CD14-positive monocyte (primary cell): ENCODE measurements at regions not wholly inside any gene's neighbourhood (a gene's known extent, or its start where the extent isn't known, plus 50 kb on each side); places are given as distances from the start of the nearest gene placed in this dataset.

Experiments
- DNase-seq, 3 donors: peaks; one replicate each; pipeline ENCODE4 v3.0.0-alpha.2; 2011 to 2022
- H2AFZ ChIP-seq: 2 replicates; pipeline ENCODE4 v1.6.0; 2012; ENCODE audit warnings: mild to moderate bottlenecking, low read depth, low read length, inconsistent platforms; ENCODE audit not compliant: insufficient read depth, poor library complexity, severe bottlenecking
- H3K27ac ChIP-seq, 2 donors: 1 replicate in 1 of 2; 2 replicates in 1 of 2; pipeline ENCODE4 v1.5.1; 2012 to 2013; ENCODE audit warnings: low read length in 2 of 2, control low read depth in 1 of 2, inconsistent platforms in 1 of 2, low read depth in 1 of 2, mild to moderate bottlenecking in 1 of 2
- H3K27me3 ChIP-seq, 2 donors: one replicate each; pipeline versions ENCODE4 v1.6.0 to v1.6.1; 2011 to 2013; ENCODE audit warnings: low read length in 2 of 2; ENCODE audit not compliant: control insufficient read depth in 2 of 2, insufficient read depth in 2 of 2
- H3K36me3 ChIP-seq, 2 donors: replicated peaks in 1 of 2; 1 replicate in 1 of 2; 2 replicates in 1 of 2; pipeline versions ENCODE4 v1.5.1 to v1.6.1; 2012 to 2013; ENCODE audit warnings: low read length in 2 of 2, control low read depth in 1 of 2, inconsistent platforms in 1 of 2, mild to moderate bottlenecking in 1 of 2; ENCODE audit not compliant: insufficient read depth in 2 of 2, control insufficient read depth in 1 of 2
- H3K4me1 ChIP-seq, 2 donors: 1 replicate in 1 of 2; 2 replicates in 1 of 2; pipeline versions ENCODE4 v1.5.1 to v1.6.1; 2012 to 2013; ENCODE audit warnings: low read length in 2 of 2, control low read depth in 1 of 2, inconsistent platforms in 1 of 2, mild to moderate bottlenecking in 1 of 2, moderate library complexity in 1 of 2; ENCODE audit not compliant: insufficient read depth in 2 of 2, control insufficient read depth in 1 of 2
- H3K4me2 ChIP-seq: replicated peaks from 2 replicates; pipeline ENCODE3; 2012; ENCODE audit warnings: low read length, moderate library complexity, mild to moderate bottlenecking; ENCODE audit not compliant: poor library complexity, severe bottlenecking; ENCODE audit errors: extremely low read depth
- H3K4me3 ChIP-seq, 3 experiments: fragments of 200-600 bp in 1 of 3; sonication (generic) in 1 of 3; replicated peaks in 1 of 3; 1 replicate in 2 of 3; 2 replicates in 1 of 3; pipeline ENCODE4 v1.5.1; 2011 to 2013; ENCODE audit warnings: low read length in 3 of 3, mild to moderate bottlenecking in 3 of 3, control low read depth in 2 of 3, low read depth in 2 of 3, inconsistent platforms in 1 of 3, moderate library complexity in 1 of 3
- H3K79me2 ChIP-seq: 2 replicates; pipeline ENCODE4 v1.6.0; 2012; ENCODE audit warnings: mild to moderate bottlenecking, control low read depth, inconsistent platforms, low read length, moderate library complexity; ENCODE audit not compliant: insufficient read depth
- H3K9ac ChIP-seq: 2 replicates; pipeline ENCODE4 v1.6.0; 2017; ENCODE audit warnings: low read length, mild to moderate bottlenecking; ENCODE audit not compliant: insufficient read depth, poor library complexity, severe bottlenecking
- H3K9me3 ChIP-seq, 2 donors: replicated peaks in 1 of 2; 1 replicate in 1 of 2; 2 replicates in 1 of 2; pipeline versions ENCODE4 v1.5.1 to v1.6.1; 2012 to 2013; ENCODE audit warnings: low read length in 2 of 2, control low read depth in 1 of 2; ENCODE audit not compliant: control insufficient read depth in 1 of 2, insufficient read depth in 1 of 2
- H4K20me1 ChIP-seq: 2 replicates; pipeline ENCODE4 v1.6.0; 2012; ENCODE audit warnings: mild to moderate bottlenecking, low read length, control low read depth, moderate library complexity; ENCODE audit not compliant: insufficient read depth
- H3K27ac Mint-ChIP-seq, 7 donors: one replicate each; pipeline ENCODE4 v1.8.0; 2020; ENCODE audit warnings: mild to moderate bottlenecking in 7 of 7, mixed read lengths in 7 of 7, moderate library complexity in 6 of 7, inconsistent platforms in 2 of 7
- H3K27me3 Mint-ChIP-seq, 3 donors: one replicate each; pipeline ENCODE4 v1.8.0; 2021 to 2022; ENCODE audit warnings: low read depth in 3 of 3, mild to moderate bottlenecking in 3 of 3, mixed read lengths in 3 of 3, moderate library complexity in 3 of 3, inconsistent platforms in 1 of 3
- H3K36me3 Mint-ChIP-seq, 2 donors: one replicate each; pipeline ENCODE4 v1.8.0; 2020; ENCODE audit warnings: mixed read lengths in 2 of 2, inconsistent platforms in 1 of 2, mild to moderate bottlenecking in 1 of 2
- H3K4me1 Mint-ChIP-seq: one replicate; pipeline ENCODE4 v1.8.0; 2020; ENCODE audit warnings: mild to moderate bottlenecking, mixed read lengths
- H3K4me3 Mint-ChIP-seq, 2 donors: one replicate each; pipeline ENCODE4 v1.8.0; 2020; ENCODE audit warnings: mild to moderate bottlenecking in 2 of 2, mixed read lengths in 2 of 2, moderate library complexity in 1 of 2
- H3K9me3 Mint-ChIP-seq, 7 donors: one replicate each; pipeline ENCODE4 v1.8.0; 2020 to 2022; ENCODE audit warnings: mixed read lengths in 7 of 7, mild to moderate bottlenecking in 6 of 7, moderate library complexity in 6 of 7, inconsistent platforms in 2 of 7
- WGBS: methylation state at CpG from one replicate; pipeline ENCODE4 v1.1.5; 2013; ENCODE audit warnings: missing lambda C conversion rate; ENCODE audit not compliant: insufficient coverage; 5-methylcytosine and 5-hydroxymethylcytosine counted together
- intact Hi-C, 2 donors: fragments of 100-400 bp; cut with micrococcal nuclease; formaldehyde crosslinking; loops; one replicate each; pipeline versions ENCODE4 v1.15.0 to v1.15.1; 2023
- TF ChIP-seq, protein P1 (sequence below): fragments of 200-600 bp; IDR thresholded peaks from one replicate; pipeline ENCODE4 v1.8.0; 2022; ENCODE audit warnings: antibody characterized with exemption, mild to moderate bottlenecking

GRCh38 chr16:5448798-5449197, 351.2 kb upstream of the EEF2KMT start:
- Mint-ChIP-seq H3K4me1 (no peaks in the 10 kb centered on the region), H3K27ac (no peak overlapping the region), H3K9me3 (peaks cover 0 to 7% (median 1%) of the 10 kb centered on the region in 7 donors), H3K27me3 (peaks cover 2 to 7% (median 6%) of the 10 kb centered on the region in 3 donors), H3K4me3 (no peak overlapping the region), H3K36me3 (no peaks in the 10 kb centered on the region)
- Histone ChIP-seq H3K4me2 (no peak overlapping the region), H3K79me2 (no peaks in the 10 kb centered on the region), H3K36me3 (no peaks in the 10 kb centered on the region), H3K9ac (no peak overlapping the region), H3K27me3 (no peaks in the 10 kb centered on the region), H4K20me1 (no peaks in the 10 kb centered on the region), H3K27ac (no peak overlapping the region), H3K4me1 (no peaks in the 10 kb centered on the region), H3K9me3 (no peaks in the 10 kb centered on the region), H3K4me3 (no peak overlapping the region), H2AFZ (no peak overlapping the region)
- intact Hi-C loops: no loop called here
- 87% methylated on average over 9 of the region's 9 CpGs for WGBS
- TF ChIP-seq, protein P1, sequence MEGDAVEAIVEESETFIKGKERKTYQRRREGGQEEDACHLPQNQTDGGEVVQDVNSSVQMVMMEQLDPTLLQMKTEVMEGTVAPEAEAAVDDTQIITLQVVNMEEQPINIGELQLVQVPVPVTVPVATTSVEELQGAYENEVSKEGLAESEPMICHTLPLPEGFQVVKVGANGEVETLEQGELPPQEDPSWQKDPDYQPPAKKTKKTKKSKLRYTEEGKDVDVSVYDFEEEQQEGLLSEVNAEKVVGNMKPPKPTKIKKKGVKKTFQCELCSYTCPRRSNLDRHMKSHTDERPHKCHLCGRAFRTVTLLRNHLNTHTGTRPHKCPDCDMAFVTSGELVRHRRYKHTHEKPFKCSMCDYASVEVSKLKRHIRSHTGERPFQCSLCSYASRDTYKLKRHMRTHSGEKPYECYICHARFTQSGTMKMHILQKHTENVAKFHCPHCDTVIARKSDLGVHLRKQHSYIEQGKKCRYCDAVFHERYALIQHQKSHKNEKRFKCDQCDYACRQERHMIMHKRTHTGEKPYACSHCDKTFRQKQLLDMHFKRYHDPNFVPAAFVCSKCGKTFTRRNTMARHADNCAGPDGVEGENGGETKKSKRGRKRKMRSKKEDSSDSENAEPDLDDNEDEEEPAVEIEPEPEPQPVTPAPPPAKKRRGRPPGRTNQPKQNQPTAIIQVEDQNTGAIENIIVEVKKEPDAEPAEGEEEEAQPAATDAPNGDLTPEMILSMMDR: no peak
- no peak for DNase-seq

DNA sequence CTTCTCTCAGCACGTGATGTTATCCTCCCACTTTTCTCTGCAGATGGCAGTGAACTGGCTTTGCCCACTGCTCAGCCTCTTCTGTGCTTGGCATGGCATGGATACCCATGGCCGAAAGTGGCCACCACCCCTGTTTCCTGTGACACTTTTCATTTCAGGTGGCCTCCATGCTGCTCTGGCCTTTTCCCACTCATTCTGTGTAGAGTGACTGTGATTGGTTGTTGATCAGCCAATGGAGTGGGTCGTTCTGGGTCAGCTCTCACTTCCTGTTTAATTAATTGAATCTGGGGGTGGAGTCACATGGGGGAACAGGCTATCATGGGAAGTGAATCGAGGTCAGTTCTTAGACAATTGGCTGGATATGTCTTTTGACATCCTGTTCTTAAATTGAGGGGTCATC, 350.1 kb upstream of the EEF2KMT start:
- DNase-seq: no peak
- no peaks in the 10 kb centered on the region for H3K79me2 ChIP-seq
- TF ChIP-seq, protein P1: no peak
- no peak overlapping the region for H3K27ac ChIP-seq
- 85% methylated on average over 4 of the region's 4 CpGs for WGBS
- H3K4me3 ChIP-seq: no peak overlapping the region
- peaks cover 0 to 7% (median 1%) of the 10 kb centered on the region in 7 donors for H3K9me3 Mint-ChIP-seq
- H3K27me3 ChIP-seq: no peaks in the 10 kb centered on the region
- no peaks in the 10 kb centered on the region for H3K4me1 Mint-ChIP-seq
- no peaks in the 10 kb centered on the region for H3K9me3 ChIP-seq
- no peak overlapping the region for H3K4me2 ChIP-seq
- no peaks in the 10 kb centered on the region for H3K4me1 ChIP-seq
- intact Hi-C loops: no loop called here
- H3K4me3 Mint-ChIP-seq: no peak overlapping the region
- no peaks in the 10 kb centered on the region for H4K20me1 ChIP-seq
- no peak overlapping the region for H3K9ac ChIP-seq
- H3K27ac Mint-ChIP-seq: no peak overlapping the region
- H2AFZ ChIP-seq: no peak overlapping the region
- no peaks in the 10 kb centered on the region for H3K36me3 Mint-ChIP-seq
- peaks cover 0 to 7% (median 2%) of the 10 kb centered on the region in 3 donors for H3K27me3 Mint-ChIP-seq
- no peaks in the 10 kb centered on the region for H3K36me3 ChIP-seq
